COLO668 (cell line): ENCODE measurements at regions not wholly inside any gene's neighbourhood (a gene's known extent, or its start where the extent isn't known, plus 50 kb on each side); places are given as distances from the start of the nearest gene placed in this dataset.
"Not testable (repeated sequence)": the region's sequence is repeated elsewhere in the genome, so short reads cannot be mapped to it uniquely, and the experiment has no call there.

ENCODE experiments used
- DNase-seq: peaks from one replicate; lab custom pipeline; 2025; ENCODE audit not compliant: unreplicated experiment; lab: John Stamatoyannopoulos, UW

DNA sequence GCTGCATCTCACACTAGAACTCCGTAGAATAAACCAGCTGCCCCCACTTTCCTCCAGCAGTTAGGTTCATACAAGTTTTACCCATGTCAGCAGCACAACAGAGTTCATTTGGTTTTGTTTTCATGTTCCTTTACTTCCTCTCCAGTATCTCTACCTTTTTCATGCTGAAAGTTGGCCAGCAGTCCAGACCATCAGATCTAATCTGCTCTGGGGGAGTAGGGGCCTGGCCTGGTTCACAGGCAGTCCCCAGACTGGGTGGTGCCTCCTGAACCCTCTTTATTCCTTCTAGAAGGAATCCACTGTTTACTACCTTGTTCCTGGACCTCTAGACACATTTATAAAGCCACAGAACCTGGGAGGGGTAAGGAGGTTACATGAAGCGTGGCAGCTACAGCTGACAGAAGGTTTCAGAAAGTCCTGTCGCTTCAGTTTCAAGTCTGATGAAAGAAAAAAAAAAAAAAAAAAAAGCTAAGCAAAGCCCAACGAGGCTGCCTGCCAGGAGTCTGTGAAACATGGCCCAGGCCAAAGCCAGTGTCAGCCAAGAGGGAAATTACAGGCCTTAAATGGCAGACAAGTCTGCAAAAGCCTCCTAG lies 184.6 kb upstream of the JUN start:
- DNase-seq: no peak

DNA sequence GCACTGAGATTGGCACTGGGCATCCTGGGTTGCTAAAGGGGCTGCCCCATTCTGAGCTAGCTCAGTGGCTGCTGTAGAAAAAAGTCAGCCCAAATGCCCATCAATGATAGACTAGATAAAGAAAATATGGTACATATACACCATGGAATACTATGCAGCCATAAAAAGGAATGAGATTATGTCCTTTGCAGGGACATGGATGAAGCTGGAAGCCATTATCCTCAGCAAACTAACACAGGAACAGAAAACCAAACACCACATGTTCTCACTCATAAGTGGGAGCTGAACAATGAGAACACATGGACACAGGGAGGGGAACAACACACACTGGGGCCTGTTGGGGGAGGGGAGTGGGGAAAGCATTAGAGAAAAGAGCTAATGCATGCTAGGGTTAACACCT lies 185.3 kb upstream of the JUN start:
- DNase-seq: not testable (repeated sequence)

DNA sequence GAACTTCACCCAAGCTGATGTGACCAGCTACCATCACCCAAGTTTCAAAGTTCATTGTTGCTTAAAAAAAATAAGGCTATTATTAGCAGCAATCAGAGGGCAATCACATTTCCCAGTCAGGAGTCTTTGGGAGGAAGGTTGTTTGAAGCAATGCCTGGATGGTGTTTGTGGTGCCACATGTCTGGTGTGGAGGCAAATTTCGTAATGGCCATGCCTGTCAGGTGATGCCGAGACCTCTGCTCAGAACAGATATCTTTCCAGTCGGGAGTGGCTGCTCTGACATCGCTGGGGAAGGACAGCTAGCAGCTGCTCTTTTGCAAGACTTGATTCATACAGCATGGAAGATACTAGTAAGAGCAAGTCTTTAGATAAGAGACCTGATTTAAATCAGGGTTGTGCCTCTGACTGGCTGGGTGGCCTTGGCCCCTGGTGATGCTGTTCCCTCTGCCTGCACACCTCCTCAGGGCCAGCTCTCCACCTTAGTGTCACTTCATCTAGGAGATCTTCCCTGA lies 187.8 kb upstream of the JUN start:
- DNase-seq: no peak

DNA sequence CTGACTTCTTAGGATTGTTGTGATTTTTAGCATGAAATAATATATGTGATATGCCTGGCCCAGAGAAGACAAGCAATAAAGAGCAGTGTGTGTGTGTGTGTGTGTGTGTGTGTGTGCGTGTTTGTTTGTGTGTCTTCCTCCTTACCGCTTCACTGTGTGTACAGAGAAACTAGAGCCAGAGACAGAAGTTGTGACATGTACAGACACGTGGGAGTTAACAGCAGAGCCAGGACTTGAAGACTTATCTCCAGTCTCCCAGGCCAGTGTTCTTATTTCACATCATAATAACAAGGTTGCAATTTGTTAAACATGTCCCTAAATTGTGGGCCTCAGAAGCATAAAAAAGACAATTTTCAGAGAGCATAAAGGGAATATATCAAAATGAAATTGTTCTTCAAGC lies 192.0 kb upstream of the JUN start:
- DNase-seq: no peak

DNA sequence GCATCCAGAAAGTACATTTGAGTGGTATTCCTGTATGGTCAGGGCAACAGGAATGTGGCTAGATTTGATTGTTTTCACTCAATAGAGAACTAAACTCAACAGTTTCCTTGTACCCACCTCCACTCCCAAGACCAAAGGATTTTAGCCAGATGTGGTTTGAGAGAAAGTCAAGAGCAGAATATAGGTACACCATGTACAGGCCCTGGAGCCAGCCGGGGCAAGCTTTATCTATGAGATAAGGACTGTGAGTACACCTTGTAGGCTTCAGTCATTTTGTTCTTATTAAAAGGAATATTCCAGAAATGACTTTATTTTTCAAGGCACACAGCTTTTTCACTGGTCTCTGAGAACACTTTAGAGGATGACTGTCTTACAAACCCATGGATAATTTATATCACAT lies 192.4 kb upstream of the JUN start:
- DNase-seq: no peak

DNA sequence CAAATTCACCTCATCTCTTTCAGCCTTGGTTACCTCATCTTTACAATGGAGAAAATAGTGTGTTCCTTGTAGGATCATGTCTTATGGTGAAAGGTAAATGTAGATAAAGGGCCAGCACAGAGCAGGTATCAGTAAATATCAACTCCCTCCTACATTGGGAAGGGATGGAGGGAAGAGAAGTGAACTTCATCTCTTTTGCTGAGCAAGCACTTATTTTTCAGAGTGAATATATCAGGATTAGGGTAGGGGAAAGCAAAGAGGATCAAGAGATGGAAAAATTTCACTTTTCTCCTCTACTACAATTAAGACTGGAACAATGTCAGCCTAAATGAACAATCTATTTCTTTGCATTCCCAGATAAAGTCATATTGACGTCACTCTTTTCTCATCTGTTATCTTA lies 193.8 kb upstream of the JUN start:
- no peak for DNase-seq

DNA sequence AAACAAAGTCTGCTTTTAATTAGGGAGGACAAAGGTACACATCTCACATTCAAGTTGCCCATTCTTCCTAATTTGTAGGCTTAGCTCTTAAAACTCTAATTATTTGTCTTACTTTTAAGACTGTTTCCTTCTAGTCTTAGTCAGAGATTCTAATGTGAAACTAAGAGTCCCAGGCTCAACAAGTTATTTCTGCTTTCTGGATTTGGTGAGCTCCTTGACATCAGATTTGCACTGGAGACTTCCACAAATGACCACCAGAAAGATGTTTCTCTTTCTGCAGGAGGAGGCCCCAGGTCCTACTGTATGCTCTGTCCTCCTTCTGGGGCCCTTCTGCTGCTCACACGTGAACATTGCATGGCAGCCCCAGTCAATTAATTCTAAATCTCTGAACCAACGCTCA lies 194.2 kb upstream of the JUN start:
- no peak for DNase-seq

DNA sequence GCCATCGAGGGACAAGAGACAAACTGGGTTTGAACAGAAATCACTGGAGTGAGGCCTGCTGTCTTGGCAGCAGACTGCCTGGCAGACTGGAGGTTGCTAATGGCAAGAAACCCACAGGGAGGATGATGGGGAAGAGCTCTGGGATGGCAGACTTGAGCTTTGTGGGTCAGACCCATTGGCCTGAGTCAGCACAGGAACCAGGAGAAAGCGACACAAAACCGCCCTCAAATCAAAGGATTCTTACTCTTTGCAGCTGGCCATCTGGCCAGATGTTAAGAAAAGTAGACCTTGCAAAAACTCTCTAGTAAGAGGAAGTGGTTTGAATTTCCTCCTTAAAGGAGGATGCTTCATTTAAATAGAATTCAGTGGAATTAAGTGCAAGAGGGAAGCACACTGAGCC lies 195.2 kb upstream of the JUN start:
- no peak for DNase-seq

DNA sequence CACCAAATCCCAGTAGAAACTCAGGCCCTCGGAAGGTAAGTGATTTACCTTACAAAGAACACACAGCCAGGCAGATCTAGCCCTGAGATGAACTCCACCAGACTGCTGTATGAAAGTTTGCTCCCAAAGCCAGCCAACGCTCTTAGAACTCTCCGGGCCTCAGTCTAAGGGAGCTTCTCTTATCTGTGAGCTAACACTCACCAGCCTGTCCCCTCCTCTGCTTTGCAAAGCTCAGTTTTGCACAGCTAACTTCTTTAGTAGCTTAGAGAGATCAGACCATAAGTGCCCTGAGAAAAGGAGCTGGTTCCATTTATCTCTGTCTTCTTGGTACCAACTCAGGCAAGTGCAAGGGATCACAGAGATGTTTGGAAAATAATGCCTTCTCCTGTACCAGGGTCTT lies 195.8 kb upstream of the JUN start:
- no peak for DNase-seq

DNA sequence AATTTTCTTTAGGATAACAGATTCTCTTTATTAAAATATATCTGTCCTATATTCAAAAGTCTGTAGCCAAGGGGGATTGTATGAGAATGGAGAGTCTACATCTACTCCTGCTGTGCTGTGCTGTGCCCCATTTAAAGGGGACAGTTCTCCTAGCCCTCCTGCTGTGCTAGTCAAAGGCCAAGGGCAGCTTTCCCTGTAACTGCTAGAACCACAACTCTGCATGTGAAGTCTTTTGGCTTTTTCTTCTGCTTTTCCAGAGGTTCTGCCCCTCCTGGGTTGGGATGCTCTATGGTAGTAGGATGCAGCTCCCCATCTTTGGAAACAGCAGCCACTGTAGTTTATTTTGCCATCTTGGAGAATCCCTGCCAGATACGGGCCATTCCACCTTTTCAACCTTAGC lies 197.5 kb upstream of the JUN start:
- no peak for DNase-seq

DNA sequence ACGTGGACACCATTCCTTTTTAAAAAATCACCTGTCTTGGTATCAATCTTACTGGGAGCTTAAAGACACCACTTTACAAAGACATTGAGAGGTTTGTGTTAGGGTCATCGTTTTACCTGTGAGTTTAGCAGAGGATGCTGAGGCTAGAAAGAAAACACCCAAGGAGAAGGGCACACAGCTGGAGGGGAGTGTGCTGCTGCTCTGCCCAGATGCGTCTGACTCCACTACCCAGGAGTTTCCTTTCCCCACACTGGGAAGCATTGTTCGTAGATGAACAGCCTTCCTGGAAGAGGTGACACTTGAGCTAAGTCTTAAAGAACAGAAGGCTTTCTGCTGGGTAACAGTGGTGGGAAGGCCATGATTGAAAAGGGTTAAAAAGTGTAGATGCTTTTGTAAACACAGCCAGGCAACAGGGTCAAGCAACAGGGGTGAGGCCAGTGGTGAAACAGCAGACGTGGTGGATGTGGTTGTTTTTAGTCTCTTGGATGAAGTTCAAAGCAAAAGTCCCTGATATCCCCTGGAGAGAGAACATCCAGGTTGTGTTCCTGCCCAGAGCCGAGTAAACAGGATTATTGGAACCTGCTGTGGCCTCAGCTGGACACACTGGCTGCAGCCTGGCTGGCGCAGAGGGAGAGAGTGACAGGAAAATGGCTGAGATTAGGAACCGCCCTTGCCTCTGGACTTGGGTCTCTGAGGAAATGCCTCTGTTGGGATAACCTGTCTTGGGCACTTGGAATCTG lies 198.6 kb upstream of the JUN start:
- DNase-seq: no peak

DNA sequence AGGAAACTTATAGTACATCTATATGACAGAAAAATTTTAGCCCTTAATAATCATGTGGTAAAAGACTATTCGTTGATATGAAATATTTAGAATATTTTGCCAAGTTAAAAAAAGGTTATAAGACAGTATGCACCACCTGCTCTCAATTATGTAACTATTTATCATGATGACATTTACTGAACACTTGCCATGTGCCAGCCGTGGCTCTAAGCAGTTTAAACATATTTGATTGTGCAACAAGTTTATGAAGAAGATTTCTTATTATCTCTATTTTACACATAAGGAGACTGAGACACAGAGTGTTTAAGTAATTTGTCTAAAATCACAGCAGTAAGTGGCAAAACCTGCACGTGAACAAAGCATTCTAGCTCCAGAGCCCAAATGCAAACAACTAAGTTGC lies 199.3 kb upstream of the JUN start:
- DNase-seq: no peak

DNA sequence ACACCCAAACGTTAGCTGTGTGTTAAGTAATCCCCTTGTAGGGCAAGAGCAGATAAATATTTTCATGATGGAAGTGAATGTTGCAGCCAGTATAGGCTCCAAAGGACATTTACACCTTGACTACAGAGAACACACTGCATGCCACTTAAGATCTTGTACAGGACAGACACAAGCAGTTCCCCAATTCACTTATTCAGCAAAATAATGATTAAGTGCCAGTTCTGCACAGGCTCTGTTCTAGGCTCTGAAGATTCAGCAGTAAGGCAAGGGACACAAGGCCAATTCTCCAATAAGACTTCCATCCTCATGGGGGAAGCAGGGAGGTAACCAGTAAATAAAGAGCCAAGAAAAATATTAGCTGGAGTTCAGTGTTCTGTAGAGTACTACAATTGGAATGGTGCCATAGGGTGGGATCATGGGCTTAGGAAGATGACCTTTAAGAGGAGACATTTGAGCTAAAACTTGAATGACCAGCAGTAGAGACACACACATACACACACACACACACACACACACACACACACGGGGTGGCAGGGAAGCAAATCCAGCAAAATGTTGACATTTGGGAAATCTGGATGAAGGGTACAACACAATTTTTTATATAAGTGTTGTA lies 199.9 kb upstream of the JUN start:
- DNase-seq: no peak

DNA sequence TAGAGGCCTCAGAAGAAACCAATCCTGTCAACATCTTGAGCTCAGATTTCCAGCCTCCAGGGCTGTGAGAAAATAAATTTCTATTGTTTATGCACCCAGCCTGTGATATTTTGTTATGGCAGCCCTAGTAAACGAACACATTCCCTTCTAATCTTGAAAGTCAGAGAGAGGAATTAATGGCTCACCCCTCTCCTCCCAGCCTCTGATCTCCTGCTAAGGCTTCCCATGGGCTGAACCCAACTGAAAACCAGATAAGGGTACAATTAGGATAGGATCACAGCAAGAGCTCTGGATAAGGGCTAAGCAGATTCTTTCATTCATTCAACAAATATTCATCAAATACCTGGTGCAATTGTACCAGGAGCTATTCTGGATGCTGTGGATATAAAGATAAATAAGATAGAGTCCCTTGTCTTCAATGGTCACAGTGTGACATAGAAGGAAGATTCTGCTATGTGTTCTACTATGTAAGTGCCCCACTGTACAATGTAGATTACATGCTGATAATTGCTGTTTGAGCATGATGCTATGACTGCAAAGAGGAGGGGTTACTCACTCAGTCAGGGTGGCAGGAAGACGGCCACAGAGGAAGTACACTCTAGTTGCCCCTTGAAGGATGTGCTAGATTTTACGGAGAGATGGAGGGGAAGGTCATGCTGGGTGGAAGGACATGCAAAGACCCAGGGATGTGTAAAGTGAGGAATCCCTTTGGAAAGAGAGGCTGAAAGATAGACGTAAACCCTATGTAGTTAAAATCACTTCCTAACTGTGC lies 203.3 kb upstream of the JUN start:
- no peak for DNase-seq

DNA sequence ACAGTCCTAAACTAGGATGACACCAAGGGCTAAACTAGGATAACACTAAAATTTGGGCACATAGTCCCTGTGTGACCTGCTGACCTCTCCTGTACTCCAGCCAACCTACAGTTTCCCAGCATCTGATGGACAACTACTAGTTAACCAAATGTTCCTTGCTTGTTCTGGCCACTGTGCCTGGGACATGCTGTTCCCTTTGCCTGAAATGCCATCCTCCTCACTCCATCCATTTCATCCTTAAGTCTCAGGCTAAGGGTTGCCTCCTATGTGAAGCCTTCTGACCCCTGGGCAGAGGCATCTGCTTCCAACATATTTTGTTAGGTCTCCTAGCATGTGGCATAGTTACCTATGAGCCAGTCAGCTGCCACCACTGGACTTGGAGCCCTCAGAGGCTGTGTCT lies 204.9 kb upstream of the JUN start:
- no peak for DNase-seq

DNA sequence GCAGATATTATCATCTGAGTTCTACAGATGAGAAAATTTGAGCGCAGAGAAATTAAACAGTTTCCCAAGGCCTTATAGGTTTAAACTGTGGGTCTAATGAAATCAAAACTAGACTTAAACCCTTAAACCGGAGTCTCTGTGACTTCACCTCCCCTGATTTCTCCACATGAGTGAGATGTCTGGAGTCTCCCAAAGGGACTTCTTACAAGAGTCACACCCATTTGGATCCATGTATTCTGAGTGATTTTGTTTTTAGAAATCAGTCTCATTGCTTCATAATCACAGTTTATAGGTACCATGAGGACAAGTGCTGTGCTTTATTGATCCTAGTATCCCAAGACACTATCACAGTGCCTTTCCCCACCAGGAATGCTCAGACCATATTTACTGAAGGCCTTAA lies 206.0 kb upstream of the JUN start:
- DNase-seq: no peak

DNA sequence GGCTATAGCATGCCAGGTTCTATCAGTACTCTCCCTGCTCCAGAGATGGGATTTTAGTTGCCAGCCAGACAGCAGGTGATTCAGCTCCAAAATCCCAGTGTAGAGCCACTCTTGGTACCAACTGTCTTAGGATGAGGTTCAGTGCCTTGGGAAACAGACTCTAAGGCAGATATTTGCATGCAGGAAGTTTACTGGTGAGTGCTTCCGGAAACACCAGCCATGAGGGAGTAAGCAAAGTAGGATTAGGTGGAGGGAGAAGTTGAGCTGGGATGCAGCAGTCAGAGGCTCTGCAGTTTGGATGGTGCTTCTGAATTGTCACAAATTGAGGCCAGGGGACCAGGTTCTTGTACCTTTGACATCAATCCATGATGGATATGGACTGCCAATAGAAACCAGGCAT lies 207.5 kb upstream of the JUN start:
- no peak for DNase-seq

DNA sequence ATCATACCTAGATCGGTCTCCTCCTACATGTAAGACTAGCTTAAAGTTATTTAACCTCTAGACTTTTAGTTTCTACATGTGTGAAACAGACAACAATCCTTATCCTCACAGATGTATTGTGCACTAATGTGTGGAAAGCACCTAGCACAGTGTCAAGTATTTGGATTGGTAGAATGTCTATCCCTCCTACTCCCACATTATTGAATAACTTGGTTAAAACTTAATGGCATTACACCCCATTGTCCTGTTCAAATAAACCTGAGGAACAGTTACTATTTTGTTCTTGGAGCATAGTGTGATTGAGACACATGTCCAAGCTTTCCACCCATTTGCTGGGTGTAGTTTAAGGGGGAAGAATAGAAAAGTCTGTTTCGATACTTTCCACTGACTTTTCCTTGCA lies 208.8 kb upstream of the JUN start:
- DNase-seq: no peak

DNA sequence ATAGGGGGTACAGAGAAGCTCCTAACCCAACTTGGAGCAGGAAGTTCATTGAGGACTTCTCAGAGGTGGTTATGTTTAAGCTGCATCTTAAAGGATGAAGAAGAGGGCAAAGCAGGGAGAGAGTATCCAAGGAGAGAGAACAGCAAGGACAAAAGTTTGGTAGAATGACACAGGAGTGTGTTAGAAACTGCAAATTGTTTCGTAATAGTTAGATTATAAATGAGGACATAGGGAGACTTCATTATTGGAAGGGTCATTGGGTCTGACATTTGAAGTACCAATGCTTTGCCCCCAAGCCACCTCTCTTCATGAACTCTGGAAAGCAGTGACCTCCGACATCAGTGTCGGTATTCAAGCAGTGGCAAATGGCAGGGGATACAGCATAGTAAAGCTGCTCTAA lies 209.6 kb upstream of the JUN start:
- no peak for DNase-seq

DNA sequence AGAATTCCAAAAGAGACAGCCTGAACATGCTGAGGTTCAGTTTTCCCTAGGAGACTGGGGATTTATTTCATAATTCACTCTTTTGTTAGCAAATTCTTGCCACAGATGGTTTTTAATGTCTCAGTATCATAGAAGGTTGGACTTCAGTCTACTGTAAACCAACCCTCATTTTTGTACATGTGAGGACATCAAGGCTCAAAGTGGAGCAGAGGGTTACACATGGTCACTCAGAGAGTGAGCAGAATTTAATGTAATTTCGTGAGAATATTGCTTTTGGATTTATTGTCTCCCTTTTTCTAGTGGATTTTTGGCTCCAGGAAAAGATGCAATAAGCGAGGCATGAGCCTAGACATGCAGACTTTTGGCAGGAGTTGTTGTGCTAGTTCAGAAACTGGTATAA lies 210.8 kb upstream of the JUN start:
- DNase-seq: no peak

DNA sequence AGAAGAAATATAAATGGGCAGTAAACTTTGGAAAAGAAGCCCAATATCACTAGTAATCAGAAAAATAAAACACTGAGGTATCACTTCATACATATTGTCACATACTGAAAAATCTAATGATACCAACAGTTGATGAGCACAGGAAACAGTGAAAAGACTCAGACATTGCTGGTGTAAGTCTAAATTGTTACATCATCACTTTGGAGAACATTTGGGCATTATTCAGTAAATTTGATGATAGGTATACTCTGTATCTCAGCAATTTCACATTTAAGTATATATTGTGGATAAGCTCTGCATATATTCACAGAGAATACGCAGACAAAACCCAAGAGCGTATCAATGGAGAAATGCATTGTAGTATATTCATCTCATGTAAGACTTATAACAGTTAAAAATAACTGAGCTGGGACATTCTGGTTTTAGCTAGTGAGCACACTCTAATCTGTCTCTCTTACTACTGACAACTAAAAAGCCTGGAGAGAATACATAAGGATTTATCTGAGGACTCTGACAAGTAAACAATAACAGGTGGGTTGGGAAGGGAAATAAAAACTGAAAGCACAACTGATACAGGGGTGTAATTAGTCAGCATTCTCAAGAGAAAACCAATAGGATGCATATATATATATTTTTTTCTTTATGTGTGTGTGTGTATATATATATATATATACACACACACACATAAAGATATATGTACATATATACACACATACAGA lies 212.7 kb upstream of the JUN start:
- DNase-seq: no peak
